Ureter (tissue), 1 donor: ENCODE measurements at regions not wholly inside any gene's neighbourhood (a gene's known extent, or its start where the extent isn't known, plus 50 kb on each side); places are given as distances from the start of the nearest gene placed in this dataset.
"Not testable (repeated sequence)": the region's sequence is repeated elsewhere in the genome, so short reads cannot be mapped to it uniquely, and the experiment has no call there.

Experiments used
- DNase-seq: peaks from one replicate; pipeline ENCODE4 v3.0.0-alpha.2; 2020; ENCODE audit warnings: low spot score
- donor health status: DM: yes; HTN: yes; CAD: no.

- no peak for DNase-seq
These were observed 407.3 kb upstream of the PPP2R3A start for GRCh38 chr3:135558150-135558783.

- no peak for DNase-seq
These were observed 406.6 kb upstream of the PPP2R3A start for GRCh38 chr3:135558906-135559305.

- no peak for DNase-seq
These were observed 405.7 kb upstream of the PPP2R3A start for GRCh38 chr3:135559802-135560201.

- DNase-seq: no peak
These were observed 404.7 kb upstream of the PPP2R3A start for GRCh38 chr3:135560847-135561246.

- no peak for DNase-seq
These were observed 400.8 kb upstream of the PPP2R3A start for GRCh38 chr3:135564696-135565095.

GRCh38 chr3:135565546-135565945 lies 400.0 kb upstream of the PPP2R3A start:
- no peak for DNase-seq

- DNase-seq: no peak
These were observed 398.3 kb upstream of the PPP2R3A start for GRCh38 chr3:135567223-135567622.

- DNase-seq: no peak
These were observed 388.8 kb upstream of the PPP2R3A start for GRCh38 chr3:135576751-135577150.

GRCh38 chr3:135581806-135582205 lies 383.7 kb upstream of the PPP2R3A start:
- no peak for DNase-seq

- no peak for DNase-seq
These were observed 382.7 kb upstream of the PPP2R3A start for GRCh38 chr3:135582800-135583199.

GRCh38 chr3:135596563-135596962 lies 369.0 kb upstream of the PPP2R3A start:
- no peak for DNase-seq

GRCh38 chr3:135597855-135598254 lies 367.7 kb upstream of the PPP2R3A start:
- DNase-seq: no peak

- no peak for DNase-seq
These were observed 366.9 kb upstream of the PPP2R3A start for GRCh38 chr3:135598597-135598996.

GRCh38 chr3:135604512-135604911 lies 361.0 kb upstream of the PPP2R3A start:
- DNase-seq: not testable (repeated sequence)

GRCh38 chr3:135618123-135618522 lies 347.4 kb upstream of the PPP2R3A start:
- DNase-seq: no peak

GRCh38 chr3:135621184-135621920 lies 344.2 kb upstream of the PPP2R3A start:
- DNase-seq: no peak

GRCh38 chr3:135622215-135622614 lies 343.3 kb upstream of the PPP2R3A start:
- no peak for DNase-seq

- no peak for DNase-seq
These were observed 342.9 kb upstream of the PPP2R3A start for GRCh38 chr3:135622656-135623055.

- no peak for DNase-seq
These were observed 342.0 kb upstream of the PPP2R3A start for GRCh38 chr3:135623558-135623957.

GRCh38 chr3:135627057-135627456 lies 338.5 kb upstream of the PPP2R3A start:
- no peak for DNase-seq

GRCh38 chr3:135629701-135630408 lies 335.7 kb upstream of the PPP2R3A start:
- no peak for DNase-seq

- no peak for DNase-seq
These were observed 332.9 kb upstream of the PPP2R3A start for GRCh38 chr3:135632556-135633065.

GRCh38 chr3:135633078-135633477 lies 332.4 kb upstream of the PPP2R3A start:
- DNase-seq: no peak
